IMR-90 (cell line): ENCODE measurements at regions not wholly inside any gene's neighbourhood (a gene's known extent, or its start where the extent isn't known, plus 50 kb on each side); places are given as distances from the start of the nearest gene placed in this dataset.

ENCODE experiments used
- BHLHE40 ChIP-seq: fragments of 150-350 bp; IDR thresholded peaks from 2 replicates; pipeline ENCODE4 v1.6.1; 2016; ENCODE audit warnings: mild to moderate bottlenecking, low read depth, low read length
- CEBPB ChIP-seq: IDR thresholded peaks from 2 replicates; pipeline ENCODE4 v1.6.1; 2012; ENCODE audit warnings: low read depth, low read length, improper control_type of control experiment
- MAZ ChIP-seq: IDR thresholded peaks from 2 replicates; pipeline ENCODE4 v1.6.1; 2012; ENCODE audit warnings: low read depth, mild to moderate bottlenecking, low read length, improper control_type of control experiment, moderate library complexity, borderline replicate concordance
- POLR2A ChIP-seq: IDR thresholded peaks from 2 replicates; pipeline ENCODE4 v1.6.1; 2012; ENCODE audit warnings: mild to moderate bottlenecking, low read depth, low read length
- RAD21 ChIP-seq: IDR thresholded peaks from 2 replicates; pipeline ENCODE4 v1.6.1; 2012; ENCODE audit warnings: low read length, improper control_type of control experiment
- SMC3 ChIP-seq: fragments of 150-350 bp; IDR thresholded peaks from 2 replicates; pipeline ENCODE4 v1.6.1; 2016; ENCODE audit warnings: low read depth, mild to moderate bottlenecking, antibody characterized with exemption, low read length, moderate library complexity
- USF2 ChIP-seq: fragments of 150-350 bp; IDR thresholded peaks from 2 replicates; pipeline ENCODE4 v1.6.1; 2017; ENCODE audit warnings: mild to moderate bottlenecking, antibody characterized with exemption, low read length, low read depth
- TF ChIP-seq, protein P1 (sequence below): conservative IDR thresholded peaks from 2 replicates; pipeline ENCODE4 v1.5.1; 2012; ENCODE audit warnings: mild to moderate bottlenecking, low read depth, low read length, improper control_type of control experiment

DNA sequence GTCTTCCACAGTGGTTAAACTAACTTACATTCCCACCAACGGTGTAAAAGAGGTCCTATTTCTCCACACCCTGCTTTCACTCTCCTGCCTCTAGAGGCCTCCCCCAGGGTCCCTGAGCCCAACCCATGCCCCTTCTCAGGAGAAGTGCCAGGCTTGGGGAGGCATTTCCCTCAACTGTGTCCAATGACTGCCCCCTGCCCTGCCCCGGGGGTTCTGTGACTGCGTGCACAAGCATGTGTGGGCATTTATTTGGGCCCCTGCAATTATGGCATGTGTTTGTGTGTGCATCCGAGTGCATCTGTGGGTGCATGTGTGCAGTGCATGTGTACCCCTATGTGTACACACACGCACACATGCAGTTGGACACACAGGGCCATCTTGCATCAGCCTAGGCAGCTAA lies 57.3 kb downstream of the INHBB start:
- TF ChIP-seq, protein P1, sequence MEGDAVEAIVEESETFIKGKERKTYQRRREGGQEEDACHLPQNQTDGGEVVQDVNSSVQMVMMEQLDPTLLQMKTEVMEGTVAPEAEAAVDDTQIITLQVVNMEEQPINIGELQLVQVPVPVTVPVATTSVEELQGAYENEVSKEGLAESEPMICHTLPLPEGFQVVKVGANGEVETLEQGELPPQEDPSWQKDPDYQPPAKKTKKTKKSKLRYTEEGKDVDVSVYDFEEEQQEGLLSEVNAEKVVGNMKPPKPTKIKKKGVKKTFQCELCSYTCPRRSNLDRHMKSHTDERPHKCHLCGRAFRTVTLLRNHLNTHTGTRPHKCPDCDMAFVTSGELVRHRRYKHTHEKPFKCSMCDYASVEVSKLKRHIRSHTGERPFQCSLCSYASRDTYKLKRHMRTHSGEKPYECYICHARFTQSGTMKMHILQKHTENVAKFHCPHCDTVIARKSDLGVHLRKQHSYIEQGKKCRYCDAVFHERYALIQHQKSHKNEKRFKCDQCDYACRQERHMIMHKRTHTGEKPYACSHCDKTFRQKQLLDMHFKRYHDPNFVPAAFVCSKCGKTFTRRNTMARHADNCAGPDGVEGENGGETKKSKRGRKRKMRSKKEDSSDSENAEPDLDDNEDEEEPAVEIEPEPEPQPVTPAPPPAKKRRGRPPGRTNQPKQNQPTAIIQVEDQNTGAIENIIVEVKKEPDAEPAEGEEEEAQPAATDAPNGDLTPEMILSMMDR, result no peak
- TF ChIP-seq RAD21, result no peak
- TF ChIP-seq POLR2A, result no peak
- TF ChIP-seq MAZ, result no peak
- no peak for TF ChIP-seq USF2
- no peak for TF ChIP-seq BHLHE40
- no peak for TF ChIP-seq SMC3
- TF ChIP-seq CEBPB, result no peak
